H1 (cell line): ENCODE measurements at regions not wholly inside any gene's neighbourhood (a gene's known extent, or its start where the extent isn't known, plus 50 kb on each side); places are given as distances from the start of the nearest gene placed in this dataset.

Experiments
- CTCF ChIA-PET: fragments of 300-600 bp; sonication (Branson Sonifier 250); formaldehyde crosslinking; loops from one replicate; lab custom pipeline; 2021; ENCODE audit not compliant: partially characterized antibody; lab: Charles Lee
- POLR2A ChIA-PET: fragments of 300-600 bp; sonication (Branson Sonifier 250); formaldehyde crosslinking; loops from one replicate; lab custom pipeline; 2021; ENCODE audit warnings: inconsistent platforms; ENCODE audit not compliant: partially characterized antibody; lab: Charles Lee
- DNase-seq, 2 experiments: peaks; one replicate each; pipeline versions ENCODE4 v3.0.0 to v3.0.0-alpha.2; 2010 to 2022; ENCODE audit warnings: low spot score in 2 of 2, low read depth in 1 of 2, mixed read lengths in 1 of 2
- FAIRE-seq: peaks from 2 replicates; lab custom pipeline; 2011; peaks lifted over from hg19 to GRCh38; lab: Jason Lieb, UNC
- H2AFZ ChIP-seq: 2 replicates; pipeline ENCODE4 v1.8.1; 2012; ENCODE audit warnings: low read length, inconsistent platforms
- H2AK5ac ChIP-seq: 2 replicates; pipeline ENCODE4 v1.6.1; 2013; ENCODE audit warnings: low read depth, low read length
- H2BK120ac ChIP-seq: replicated peaks from 2 replicates; pipeline ENCODE3; 2013; ENCODE audit warnings: low read depth, low read length, inconsistent platforms
- H2BK12ac ChIP-seq: 2 replicates; pipeline ENCODE4 v1.6.1; 2013; ENCODE audit warnings: low read depth, low read length
- H2BK15ac ChIP-seq: 2 replicates; pipeline ENCODE4 v1.6.1; 2013; ENCODE audit warnings: low read length
- H2BK20ac ChIP-seq: 2 replicates; pipeline ENCODE4 v1.6.1; 2013; ENCODE audit warnings: low read length
- H2BK5ac ChIP-seq: 2 replicates; pipeline ENCODE4 v1.6.1; 2013; ENCODE audit warnings: low read depth, low read length
- H3K14ac ChIP-seq: 2 replicates; pipeline ENCODE4 v1.6.1; 2013; ENCODE audit warnings: inconsistent platforms; ENCODE audit not compliant: insufficient read length
- H3K18ac ChIP-seq: 2 replicates; pipeline ENCODE4 v1.6.1; 2013; ENCODE audit warnings: low read length; ENCODE audit errors: extremely low read depth
- H3K23ac ChIP-seq: 2 replicates; pipeline ENCODE4 v1.6.1; 2013; ENCODE audit warnings: inconsistent platforms; ENCODE audit not compliant: insufficient read length
- H3K23me2 ChIP-seq: 2 replicates; pipeline ENCODE4 v1.6.1; 2013; ENCODE audit warnings: low read depth, low read length
- H3K27ac ChIP-seq: 2 replicates; pipeline ENCODE4 v1.6.1; 2011; ENCODE audit warnings: low read depth, low read length, inconsistent platforms
- H3K27me3 ChIP-seq, 4 experiments: replicated peaks in 1 of 4; 1 replicate in 1 of 4; 2 replicates in 3 of 4; pipeline versions ENCODE4 v1.6.1 to v1.8.1; 2011 to 2013; ENCODE audit warnings: low read length in 3 of 4, mild to moderate bottlenecking in 3 of 4, inconsistent platforms in 2 of 4, mixed read lengths in 2 of 4, moderate library complexity in 1 of 4; ENCODE audit not compliant: control insufficient read depth in 3 of 4, insufficient read depth in 3 of 4; ENCODE audit errors: extremely low read depth in 1 of 4
- H3K36me3 ChIP-seq, 4 experiments: 2 replicates each; pipeline versions ENCODE4 v1.6.1 to v1.8.1; 2011 to 2013; ENCODE audit warnings: mild to moderate bottlenecking in 4 of 4, low read length in 3 of 4, moderate library complexity in 2 of 4, control low read depth in 1 of 4, inconsistent platforms in 1 of 4; ENCODE audit not compliant: insufficient read depth in 4 of 4, control insufficient read depth in 2 of 4
- H3K4ac ChIP-seq: replicated peaks from 2 replicates; pipeline ENCODE3; 2013; ENCODE audit warnings: low read length, low read depth, mixed read lengths, inconsistent platforms; ENCODE audit not compliant: insufficient read length
- H3K4me1 ChIP-seq, 4 experiments: replicated peaks in 1 of 4; 1 replicate in 1 of 4; 2 replicates in 3 of 4; pipeline versions ENCODE4 v1.6.1 to v1.8.1; 2011 to 2013; ENCODE audit warnings: low read length in 3 of 4, inconsistent platforms in 2 of 4, mixed read lengths in 1 of 4; ENCODE audit not compliant: insufficient read depth in 4 of 4, control insufficient read depth in 3 of 4
- H3K4me2 ChIP-seq, 2 experiments: 2 replicates each; pipeline versions ENCODE4 v1.6.1 to v1.8.1; 2011 to 2013; ENCODE audit warnings: low read depth in 2 of 2, low read length in 2 of 2, control low read depth in 1 of 2, inconsistent platforms in 1 of 2, mild to moderate bottlenecking in 1 of 2; ENCODE audit not compliant: insufficient read depth in 1 of 2
- H3K4me3 ChIP-seq, 4 experiments: fragments of 200-600, 300-600 bp in 1 of 4; sonication (generic), shearing (Covaris generic), sonication (Bioruptor Twin) in 1 of 4; 2 replicates each; pipeline versions ENCODE4 v1.5.1 to v1.8.1; 2011 to 2016; ENCODE audit warnings: low read length in 4 of 4, low read depth in 3 of 4, control low read depth in 2 of 4, inconsistent platforms in 2 of 4, mild to moderate bottlenecking in 2 of 4, mixed read lengths in 1 of 4, moderate library complexity in 1 of 4; ENCODE audit not compliant: insufficient read depth in 2 of 4; ENCODE audit errors: extremely low read depth in 1 of 4
- H3K56ac ChIP-seq: replicated peaks from 2 replicates; pipeline ENCODE3; 2013; ENCODE audit warnings: low read depth, mild to moderate bottlenecking, mixed read lengths, low read length, inconsistent platforms; ENCODE audit not compliant: insufficient read length
- H3K79me1 ChIP-seq: 2 replicates; pipeline ENCODE4 v1.6.1; 2013; ENCODE audit warnings: low read depth, low read length, control low read depth
- H3K79me2 ChIP-seq, 2 experiments: 2 replicates each; pipeline versions ENCODE4 v1.6.1 to v1.8.1; 2012 to 2013; ENCODE audit warnings: low read length in 2 of 2, mild to moderate bottlenecking in 2 of 2, inconsistent platforms in 1 of 2; ENCODE audit not compliant: insufficient read depth in 2 of 2, control insufficient read depth in 1 of 2
- H3K9ac ChIP-seq, 4 experiments: replicated peaks in 1 of 4; 1 replicate in 1 of 4; 2 replicates in 3 of 4; pipeline versions ENCODE4 v1.6.1 to v1.8.1; 2011 to 2013; ENCODE audit warnings: low read depth in 3 of 4, low read length in 3 of 4, control low read depth in 2 of 4, mild to moderate bottlenecking in 2 of 4, moderate library complexity in 2 of 4, inconsistent platforms in 1 of 4; ENCODE audit errors: extremely low read depth in 1 of 4
- H3K9me3 ChIP-seq, 2 experiments: 2 replicates each; pipeline versions ENCODE4 v1.6.1 to v1.8.1; 2012 to 2013; ENCODE audit warnings: mild to moderate bottlenecking in 2 of 2, moderate library complexity in 2 of 2, control low read depth in 1 of 2, inconsistent platforms in 1 of 2, low read depth in 1 of 2, low read length in 1 of 2, mixed read lengths in 1 of 2; ENCODE audit not compliant: insufficient read depth in 2 of 2
- H4K20me1 ChIP-seq, 2 experiments: replicated peaks in 1 of 2; 2 replicates each; pipeline versions ENCODE3 to v1.8.1; 2011 to 2013; ENCODE audit warnings: inconsistent platforms in 2 of 2, low read length in 2 of 2, mild to moderate bottlenecking in 1 of 2; ENCODE audit not compliant: insufficient read depth in 2 of 2, control insufficient read depth in 1 of 2
- H4K5ac ChIP-seq: 2 replicates; pipeline ENCODE4 v1.6.1; 2013; ENCODE audit warnings: low read length, low read depth, mixed read lengths, inconsistent platforms; ENCODE audit not compliant: insufficient read length
- H4K8ac ChIP-seq: 2 replicates; pipeline ENCODE4 v1.8.0; 2013; ENCODE audit warnings: mild to moderate bottlenecking, moderate library complexity, low read length, inconsistent platforms; ENCODE audit not compliant: insufficient read depth; ENCODE audit errors: extremely low read depth
- H4K91ac ChIP-seq: replicated peaks from 2 replicates; pipeline ENCODE3; 2013; ENCODE audit warnings: low read length, mixed read lengths, inconsistent platforms; ENCODE audit not compliant: insufficient read length
- ATF3 ChIP-seq: IDR thresholded peaks from 2 replicates; pipeline ENCODE4 v1.6.1; 2011; ENCODE audit warnings: low read depth, mild to moderate bottlenecking, low read length; ENCODE audit not compliant: insufficient read depth
- BRCA1 ChIP-seq: IDR thresholded peaks from 2 replicates; pipeline ENCODE4 v1.6.1; 2012; ENCODE audit warnings: low read depth, low read length, improper control_type of control experiment
- CHD2 ChIP-seq: IDR thresholded peaks from 2 replicates; pipeline ENCODE4 v1.6.1; 2012; ENCODE audit warnings: low read length, improper control_type of control experiment
- KDM1A ChIP-seq: fragments of 200-600, 300-600 bp; sonication (generic); IDR thresholded peaks from 2 replicates; pipeline ENCODE4 v1.7.1; 2016; ENCODE audit warnings: mild to moderate bottlenecking, low read length, borderline replicate concordance
- RFX5 ChIP-seq: IDR thresholded peaks from 2 replicates; pipeline ENCODE4 v1.6.1; 2011; ENCODE audit warnings: low read depth, low read length, improper control_type of control experiment, borderline replicate concordance
- SP2 ChIP-seq: IDR thresholded peaks from 2 replicates; pipeline ENCODE4 v1.6.1; 2012; ENCODE audit warnings: mild to moderate bottlenecking, low read length, inconsistent platforms
- WGBS, 2 experiments: shearing (Covaris generic) in 1 of 2; methylation state at CpG; one replicate each; pipeline versions ENCODE4 v1.1.6 to v1.1.7; 2013 to 2015; ENCODE audit warnings: low lambda C conversion rate in 2 of 2, mixed read lengths in 2 of 2, inconsistent platforms in 1 of 2, low coverage in 1 of 2, missing lambda C conversion rate in 1 of 2; ENCODE audit not compliant: insufficient replicate concordance in 2 of 2, insufficient coverage in 1 of 2, insufficient read length in 1 of 2; ENCODE audit errors: extremely low coverage in 1 of 2, missing lambda C conversion rate in 1 of 2; 5-methylcytosine and 5-hydroxymethylcytosine counted together

DNA sequence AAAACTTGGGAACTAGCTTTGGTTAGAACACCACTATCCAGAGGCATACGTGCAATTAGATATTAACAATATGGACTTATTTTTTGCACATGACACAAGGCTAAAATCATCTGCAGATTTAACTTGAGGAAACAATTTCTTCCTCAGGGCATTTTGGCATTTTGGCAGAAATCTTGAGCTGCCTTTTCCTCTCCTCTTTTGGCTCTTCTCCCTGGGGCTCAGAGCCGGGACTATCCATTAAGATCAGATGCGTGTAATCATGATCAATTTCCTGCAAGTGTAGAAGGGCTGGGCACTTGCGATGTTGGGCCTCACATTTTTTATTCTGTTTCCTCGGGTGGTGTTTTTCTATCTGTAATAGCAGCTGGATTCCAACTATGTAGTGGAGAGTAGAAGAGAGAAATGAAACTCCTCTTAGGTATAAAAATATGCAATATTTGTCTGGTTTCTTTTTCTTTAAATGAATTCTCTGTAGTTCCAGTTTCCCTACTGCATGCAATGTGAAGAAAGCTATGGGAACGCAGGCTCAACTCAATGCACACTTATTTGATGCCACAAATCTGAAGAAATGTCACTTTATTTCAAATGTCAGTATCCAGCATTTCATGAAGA is 1010.8 kb downstream of the FLRT2 start:
- Histone ChIP-seq H2BK15ac (no peak overlapping the region), H3K36me3 (no peaks in the 10 kb centered on the region), H3K27ac (no peak overlapping the region), H3K79me2 (no peaks in the 10 kb centered on the region), H4K5ac (no peak overlapping the region), H3K4me2 (no peak overlapping the region), H3K9ac (no peak overlapping the region), H4K8ac (no peak overlapping the region), H3K9me3 (no peaks in the 10 kb centered on the region), H3K14ac (no peak overlapping the region), H2BK120ac (no peak overlapping the region), H4K91ac (no peak overlapping the region), H3K4ac (no peak overlapping the region), H3K56ac (no peak overlapping the region), H2AK5ac (no peak overlapping the region), H2BK12ac (no peak overlapping the region), H4K20me1 (no peaks in the 10 kb centered on the region), H3K23ac (no peak overlapping the region), H3K27me3 (peaks cover 0 to 1% (median 0%) of the 10 kb centered on the region in 4 experiments; a peak in 1 of 7 replicates), H3K79me1 (no peaks in the 10 kb centered on the region), H3K4me3 (no peak overlapping the region), H2BK20ac (no peak overlapping the region), H3K18ac (no peak overlapping the region), H2AFZ (no peak overlapping the region), H3K23me2 (no peaks in the 10 kb centered on the region), H3K4me1 (no peaks in the 10 kb centered on the region), H2BK5ac (no peak overlapping the region)
- no peak for DNase-seq
- POLR2A ChIA-PET, result no interaction called here
- TF ChIP-seq ATF3, result no peak
- no peak for TF ChIP-seq CHD2
- no peak for TF ChIP-seq KDM1A
- no peak for TF ChIP-seq RFX5
- TF ChIP-seq SP2, result no peak
- TF ChIP-seq BRCA1, result no peak
- CTCF ChIA-PET, result no interaction called here
- WGBS, 2 experiments, result 87% methylated on average over 6 of the region's 6 CpGs; no CpG with 5 or more reads in 1 of the 2 experiments
- no peak for FAIRE-seq
